Endothelial cell (in vitro differentiated cells): ENCODE measurements at regions not wholly inside any gene's neighbourhood (a gene's known extent, or its start where the extent isn't known, plus 50 kb on each side); places are given as distances from the start of the nearest gene placed in this dataset.

ENCODE experiments used
- DNase-seq: peaks from one replicate; pipeline ENCODE4 v3.0.0; 2021; ENCODE audit warnings: low spot score
- H3K27ac Mint-ChIP-seq: one replicate; pipeline ENCODE4 v1.8.0; 2021; ENCODE audit warnings: mixed read lengths, inconsistent platforms; ENCODE audit not compliant: unreplicated experiment
- H3K27me3 Mint-ChIP-seq: one replicate; pipeline ENCODE4 v1.8.0; 2021; ENCODE audit warnings: mild to moderate bottlenecking, moderate library complexity, mixed read lengths, inconsistent platforms; ENCODE audit not compliant: unreplicated experiment
- H3K36me3 Mint-ChIP-seq: one replicate; pipeline ENCODE4 v1.8.0; 2021; ENCODE audit warnings: mild to moderate bottlenecking, low read depth, mixed read lengths, inconsistent platforms; ENCODE audit not compliant: unreplicated experiment
- H3K4me1 Mint-ChIP-seq: one replicate; pipeline ENCODE4 v1.8.0; 2021; ENCODE audit warnings: mild to moderate bottlenecking, mixed read lengths, inconsistent platforms; ENCODE audit not compliant: unreplicated experiment
- H3K4me3 Mint-ChIP-seq: one replicate; pipeline ENCODE4 v1.8.0; 2021; ENCODE audit warnings: mild to moderate bottlenecking, mixed read lengths, inconsistent platforms; ENCODE audit not compliant: unreplicated experiment
- H3K9me3 Mint-ChIP-seq: one replicate; pipeline ENCODE4 v1.8.0; 2021; ENCODE audit warnings: mixed read lengths, inconsistent platforms; ENCODE audit not compliant: unreplicated experiment
- TF ChIP-seq, protein P1 (sequence below): fragments of 200-600 bp; sonication (generic); IDR thresholded peaks from one replicate; pipeline ENCODE4 v1.5.0; 2021; ENCODE audit warnings: antibody characterized with exemption; ENCODE audit not compliant: unreplicated experiment

DNA sequence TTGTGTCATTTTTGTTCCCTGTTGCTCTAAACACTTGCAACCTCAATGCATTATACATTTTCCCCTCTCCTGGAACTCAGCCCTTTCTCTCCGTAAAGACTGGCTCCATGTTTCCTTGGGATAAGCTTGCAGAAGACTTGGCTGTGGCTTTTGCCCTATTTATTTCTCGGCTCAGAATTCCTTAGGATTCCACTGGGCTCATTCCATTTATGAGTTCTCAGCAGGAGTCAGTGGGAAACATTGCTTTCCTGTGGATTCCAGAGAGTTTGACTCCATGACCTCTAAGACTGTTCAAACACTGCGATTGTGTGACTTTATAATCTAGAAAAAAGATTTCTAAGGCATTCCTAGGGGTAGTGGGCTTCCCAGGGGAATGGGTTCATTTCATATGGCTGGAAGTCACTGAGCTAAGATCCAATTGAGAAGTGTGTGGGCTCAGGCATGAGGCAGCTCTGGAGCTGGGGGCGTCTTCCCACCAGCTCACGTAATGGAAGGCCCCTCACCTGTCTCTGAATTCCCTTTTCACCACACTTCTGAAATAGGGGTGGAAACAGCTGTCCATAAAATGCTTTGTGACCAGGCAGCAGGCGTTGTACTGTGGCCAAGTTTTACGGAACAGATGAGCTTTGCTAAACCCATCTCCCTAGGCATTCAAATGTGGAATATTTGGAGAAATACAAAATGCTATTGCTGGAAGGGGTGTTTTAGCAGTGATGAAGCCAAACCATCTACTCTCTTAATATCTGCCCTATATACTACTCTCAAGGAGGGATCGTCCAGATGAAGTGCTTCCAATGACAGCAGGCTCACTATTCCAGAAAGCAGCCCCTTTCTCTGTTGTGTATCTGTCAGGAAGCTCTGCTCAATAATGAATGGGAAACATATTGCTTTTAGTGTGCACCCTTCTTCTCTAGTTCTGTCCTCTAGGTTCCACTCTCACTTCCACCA is 91.8 kb upstream of the BCL6 start:
- Mint-ChIP-seq H3K27ac (no peak overlapping the region), H3K27me3 (peaks cover 6% of the 10 kb centered on the region), H3K9me3 (no peaks in the 10 kb centered on the region), H3K36me3 (no peaks in the 10 kb centered on the region), H3K4me3 (no peak overlapping the region), H3K4me1 (no peaks in the 10 kb centered on the region)
- TF ChIP-seq, protein P1, sequence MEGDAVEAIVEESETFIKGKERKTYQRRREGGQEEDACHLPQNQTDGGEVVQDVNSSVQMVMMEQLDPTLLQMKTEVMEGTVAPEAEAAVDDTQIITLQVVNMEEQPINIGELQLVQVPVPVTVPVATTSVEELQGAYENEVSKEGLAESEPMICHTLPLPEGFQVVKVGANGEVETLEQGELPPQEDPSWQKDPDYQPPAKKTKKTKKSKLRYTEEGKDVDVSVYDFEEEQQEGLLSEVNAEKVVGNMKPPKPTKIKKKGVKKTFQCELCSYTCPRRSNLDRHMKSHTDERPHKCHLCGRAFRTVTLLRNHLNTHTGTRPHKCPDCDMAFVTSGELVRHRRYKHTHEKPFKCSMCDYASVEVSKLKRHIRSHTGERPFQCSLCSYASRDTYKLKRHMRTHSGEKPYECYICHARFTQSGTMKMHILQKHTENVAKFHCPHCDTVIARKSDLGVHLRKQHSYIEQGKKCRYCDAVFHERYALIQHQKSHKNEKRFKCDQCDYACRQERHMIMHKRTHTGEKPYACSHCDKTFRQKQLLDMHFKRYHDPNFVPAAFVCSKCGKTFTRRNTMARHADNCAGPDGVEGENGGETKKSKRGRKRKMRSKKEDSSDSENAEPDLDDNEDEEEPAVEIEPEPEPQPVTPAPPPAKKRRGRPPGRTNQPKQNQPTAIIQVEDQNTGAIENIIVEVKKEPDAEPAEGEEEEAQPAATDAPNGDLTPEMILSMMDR, result no peak
- DNase-seq, result no peak

DNA sequence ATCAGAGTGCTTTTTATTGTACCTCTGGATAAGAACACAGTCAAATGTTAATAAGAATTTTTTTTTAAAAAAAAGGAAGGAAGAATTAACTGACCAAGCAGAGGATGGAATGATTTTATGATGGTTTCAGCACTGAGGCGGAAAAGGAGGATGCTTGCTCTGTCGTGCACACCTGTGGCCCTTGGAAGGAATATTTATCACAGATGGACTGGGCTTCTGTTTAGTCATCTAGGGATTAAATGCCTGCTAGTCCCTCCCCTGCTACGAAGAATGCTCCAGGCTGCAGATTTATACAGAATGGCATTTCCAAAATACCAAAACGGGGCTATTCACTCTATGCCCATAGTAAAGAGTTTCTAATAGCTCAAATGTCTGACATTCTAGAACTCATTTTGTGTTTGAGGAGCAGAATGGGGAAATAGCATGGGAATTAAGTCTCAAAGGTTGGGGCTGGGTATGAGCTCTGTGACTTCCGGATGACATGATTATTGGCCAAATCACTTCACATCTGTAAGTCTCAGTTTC is 92.8 kb upstream of the BCL6 start:
- Mint-ChIP-seq H3K36me3 (no peaks in the 10 kb centered on the region), H3K27me3 (peaks cover 6% of the 10 kb centered on the region), H3K27ac (no peak overlapping the region), H3K4me3 (no peak overlapping the region), H3K4me1 (no peaks in the 10 kb centered on the region), H3K9me3 (no peaks in the 10 kb centered on the region)
- TF ChIP-seq, protein P1, result no peak
- no peak for DNase-seq

DNA sequence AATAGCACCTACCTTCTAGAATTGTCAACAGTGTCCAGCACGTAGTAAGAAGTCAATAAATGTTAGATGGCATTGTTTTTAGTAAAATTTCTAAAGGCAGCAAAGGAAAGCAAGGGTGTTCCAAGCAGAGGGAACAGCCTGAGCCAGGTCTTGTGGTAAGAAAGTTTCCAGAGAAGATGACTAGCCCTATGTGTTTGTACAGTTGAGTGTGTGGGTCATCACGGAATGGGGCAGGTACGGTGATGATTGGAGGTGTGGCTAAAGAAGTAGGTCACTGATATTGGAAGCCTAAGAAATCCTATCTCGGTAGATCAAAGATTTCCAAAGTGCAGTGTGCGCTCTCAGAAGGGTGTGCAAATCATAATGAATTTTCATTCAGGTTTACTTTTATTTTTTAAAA is 94.2 kb upstream of the BCL6 start:
- Mint-ChIP-seq H3K27me3 (peaks cover 6% of the 10 kb centered on the region), H3K9me3 (no peaks in the 10 kb centered on the region), H3K4me1 (no peaks in the 10 kb centered on the region), H3K36me3 (no peaks in the 10 kb centered on the region), H3K27ac (no peak overlapping the region), H3K4me3 (no peak overlapping the region)
- DNase-seq, result no peak
- TF ChIP-seq, protein P1, result no peak

DNA sequence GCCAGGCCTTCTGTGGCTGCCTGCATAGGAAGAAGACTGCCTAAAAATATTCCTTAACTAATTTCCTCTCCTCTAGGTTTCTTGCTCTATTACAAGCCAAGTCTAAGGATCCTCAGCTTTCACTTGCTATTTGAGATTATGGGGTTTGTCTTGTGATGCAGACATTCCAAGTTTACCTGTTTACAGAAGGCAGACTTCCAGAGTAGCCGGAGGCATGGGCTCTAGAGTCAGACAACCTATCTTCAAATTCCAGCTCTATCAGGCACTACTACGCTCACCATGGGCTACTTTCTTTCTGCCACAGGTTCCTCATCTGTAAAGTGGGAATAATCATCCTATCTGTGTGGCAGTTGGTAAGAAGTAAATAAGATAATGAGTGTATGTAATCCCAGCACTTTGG is 95.6 kb upstream of the BCL6 start:
- no peaks in the 10 kb centered on the region for H3K27me3 Mint-ChIP-seq
- H3K9me3 Mint-ChIP-seq, result no peaks in the 10 kb centered on the region
- no peaks in the 10 kb centered on the region for H3K36me3 Mint-ChIP-seq
- TF ChIP-seq, protein P1, result no peak
- H3K4me3 Mint-ChIP-seq, result no peak overlapping the region
- H3K4me1 Mint-ChIP-seq, result no peaks in the 10 kb centered on the region
- no peak overlapping the region for H3K27ac Mint-ChIP-seq
- no peak for DNase-seq

DNA sequence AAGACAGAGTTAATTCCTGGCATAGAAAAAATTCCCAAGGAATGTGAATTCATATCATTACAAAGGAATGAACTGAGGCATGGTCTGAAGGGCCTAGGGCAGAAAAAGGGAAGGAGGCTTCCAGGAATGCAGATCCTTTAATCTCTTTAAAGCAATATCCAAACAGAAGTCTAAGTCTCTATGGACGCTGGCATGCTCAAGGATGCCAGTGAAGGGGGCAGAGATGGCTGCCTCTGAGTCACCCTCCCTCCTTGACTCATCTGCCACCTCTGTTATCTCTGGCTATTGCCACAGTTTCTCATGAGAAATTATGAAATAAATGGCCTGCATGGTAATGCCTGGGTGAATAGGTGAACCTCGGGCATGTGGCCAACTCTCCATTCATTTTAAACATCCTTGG is 96.3 kb upstream of the BCL6 start:
- TF ChIP-seq, protein P1, result no peak
- no peaks in the 10 kb centered on the region for H3K27me3 Mint-ChIP-seq
- H3K4me1 Mint-ChIP-seq, result no peaks in the 10 kb centered on the region
- H3K27ac Mint-ChIP-seq, result no peak overlapping the region
- no peak overlapping the region for H3K4me3 Mint-ChIP-seq
- no peak for DNase-seq
- no peaks in the 10 kb centered on the region for H3K36me3 Mint-ChIP-seq
- no peaks in the 10 kb centered on the region for H3K9me3 Mint-ChIP-seq
